NCI-H2196 treated with DMSO at 0.1 percent for 48 hours (cell line): ENCODE measurements at regions not wholly inside any gene's neighbourhood (a gene's known extent, or its start where the extent isn't known, plus 50 kb on each side); places are given as distances from the start of the nearest gene placed in this dataset.

Experiments
- DNase-seq: peaks from one replicate; lab custom pipeline; 2025; ENCODE audit not compliant: unreplicated experiment; lab: John Stamatoyannopoulos, UW

DNA sequence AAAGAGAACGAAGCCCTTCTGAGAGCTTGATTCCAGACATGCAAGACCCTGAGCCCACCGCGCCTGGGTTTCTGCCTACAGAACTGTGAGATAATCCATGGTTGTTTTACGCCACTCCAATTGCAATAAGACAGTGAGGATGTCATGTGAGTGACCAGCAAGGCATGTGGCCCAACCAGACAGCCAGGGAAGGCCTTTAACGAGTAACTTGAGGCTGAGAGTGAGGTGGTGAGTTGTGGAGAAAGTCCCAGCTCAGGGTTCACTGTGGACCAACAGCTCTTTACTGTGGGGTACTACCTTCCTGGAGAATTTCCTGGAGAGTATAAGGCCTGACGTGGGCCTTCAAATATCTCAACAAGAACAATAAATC is 153.9 kb downstream of the ETS2 start:
- no peak for DNase-seq

DNA sequence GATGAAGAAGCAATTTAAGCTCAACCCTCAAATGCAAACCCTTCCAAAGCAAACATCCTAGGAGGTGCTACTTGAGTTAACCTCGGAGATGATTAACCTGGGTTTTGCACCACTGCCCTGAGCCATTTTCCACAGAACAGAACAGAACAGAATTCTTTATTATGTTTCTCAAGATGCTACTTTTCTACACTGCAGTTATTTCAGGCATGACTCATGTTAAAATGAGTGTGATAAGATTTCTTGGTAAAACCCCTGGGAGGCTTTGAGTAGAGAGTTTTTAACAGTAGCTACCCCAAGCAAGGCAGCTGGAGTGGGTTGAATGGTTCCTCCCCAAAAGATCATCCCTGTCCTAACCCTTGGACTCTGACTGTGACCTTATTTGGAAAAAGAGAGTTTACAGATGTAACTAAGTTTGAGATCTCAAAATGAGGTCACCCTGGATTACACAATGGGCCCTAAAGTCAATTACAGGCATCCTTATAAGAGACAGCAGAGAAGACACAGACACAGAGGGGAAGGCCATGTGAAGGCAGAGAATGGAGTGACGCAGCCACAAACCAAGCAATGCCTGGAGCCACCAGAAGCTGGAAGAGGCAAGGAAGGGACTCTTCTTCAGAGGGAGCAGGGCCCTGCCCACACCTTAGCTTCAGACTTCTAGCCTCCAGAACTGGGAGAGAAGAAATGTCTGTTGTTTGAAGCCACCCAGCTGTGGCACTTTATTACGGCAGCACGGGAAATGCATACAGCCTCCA is 153.4 kb downstream of the ETS2 start:
- DNase-seq: no peak

DNA sequence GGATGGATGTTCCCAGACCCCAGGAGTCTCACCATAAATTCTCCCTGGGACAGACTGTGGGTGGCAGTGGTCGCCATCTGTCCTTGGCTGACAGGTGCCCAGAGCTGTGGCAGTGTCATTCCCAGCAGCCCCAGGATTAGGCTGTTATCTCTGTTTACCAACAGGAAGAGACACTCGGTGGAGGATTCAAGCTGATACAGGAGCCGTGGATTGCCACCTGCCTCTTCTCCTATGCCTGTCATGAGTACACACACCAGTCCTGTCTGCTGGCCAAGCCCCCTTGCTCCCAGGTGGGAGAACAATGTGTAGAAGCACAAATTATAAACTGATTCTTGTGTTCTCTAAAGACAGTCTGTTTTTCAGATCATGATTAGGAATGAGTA is 152.6 kb downstream of the ETS2 start:
- DNase-seq: no peak

- peak; percentile 37 for DNase-seq
Observed at GRCh38 chr21:38957575-38958322, 152.0 kb downstream of the ETS2 start.

GRCh38 chr21:38956856-38957571 is 151.3 kb downstream of the ETS2 start:
- DNase-seq: peak; percentile 95

DNA sequence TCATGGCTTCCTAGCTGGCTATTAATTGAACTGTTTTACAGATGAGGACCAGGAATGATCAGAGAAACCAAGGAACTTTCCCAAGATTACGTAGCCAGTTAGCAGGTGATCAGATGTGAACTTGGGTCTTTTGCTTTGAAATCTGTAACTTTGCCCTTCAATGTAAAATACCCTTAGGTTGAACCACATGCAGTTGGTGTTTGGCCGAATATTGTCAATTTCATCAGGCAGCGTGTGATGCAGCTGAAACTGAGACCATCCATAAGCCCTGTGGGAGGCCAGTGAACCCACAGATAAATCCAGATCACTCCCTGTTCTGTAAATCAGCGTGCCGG is 150.8 kb downstream of the ETS2 start:
- no peak for DNase-seq

- no peak for DNase-seq
Observed at GRCh38 chr21:38956007-38956406, 150.3 kb downstream of the ETS2 start.

DNA sequence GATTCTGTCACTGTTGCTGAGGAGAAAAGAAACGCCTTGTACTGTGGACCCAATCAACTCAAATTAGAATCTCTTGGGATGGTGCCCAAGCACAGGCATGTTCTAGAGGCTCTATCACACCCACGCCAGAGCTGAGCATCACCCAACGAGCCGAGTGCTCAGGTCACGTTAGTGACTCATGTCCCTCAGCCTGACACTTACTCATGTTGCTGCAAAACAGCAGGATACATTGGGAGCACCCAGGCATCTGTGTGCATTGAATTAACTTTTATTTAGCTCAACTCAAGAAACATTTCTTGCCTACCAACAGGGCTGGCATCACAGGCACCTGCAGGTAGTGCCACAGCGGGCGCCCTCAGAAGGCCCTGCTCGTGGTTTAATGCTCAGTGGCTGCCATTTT is 149.8 kb downstream of the ETS2 start:
- DNase-seq: no peak

DNA sequence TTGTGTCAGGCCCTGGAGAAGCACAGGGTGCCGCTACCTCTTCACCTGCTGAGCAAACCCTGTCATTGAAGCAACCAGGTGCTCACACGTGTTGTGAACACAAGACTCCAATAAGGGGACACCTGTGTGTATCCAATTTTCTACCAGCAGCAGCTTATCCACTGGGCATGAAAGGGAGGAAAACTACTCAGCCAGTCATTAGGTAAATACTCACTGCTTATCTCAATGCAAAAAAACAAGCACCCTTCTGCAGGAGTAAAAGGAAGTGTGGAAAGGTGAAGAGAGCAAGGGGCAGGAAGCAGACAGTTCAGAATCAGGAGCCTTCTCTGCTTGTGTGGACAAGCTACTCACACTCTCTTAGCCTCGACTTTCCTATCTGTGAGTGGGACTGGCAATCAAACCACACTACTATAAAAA is 148.9 kb downstream of the ETS2 start:
- DNase-seq: peak; percentile 78

GRCh38 chr21:38953516-38953915 is 147.8 kb downstream of the ETS2 start:
- no peak for DNase-seq

GRCh38 chr21:38952890-38953289 is 147.2 kb downstream of the ETS2 start:
- DNase-seq: no peak

GRCh38 chr21:38951095-38951730 is 145.5 kb downstream of the ETS2 start:
- no peak for DNase-seq

GRCh38 chr21:38950435-38951094 is 144.8 kb downstream of the ETS2 start:
- no peak for DNase-seq

DNA sequence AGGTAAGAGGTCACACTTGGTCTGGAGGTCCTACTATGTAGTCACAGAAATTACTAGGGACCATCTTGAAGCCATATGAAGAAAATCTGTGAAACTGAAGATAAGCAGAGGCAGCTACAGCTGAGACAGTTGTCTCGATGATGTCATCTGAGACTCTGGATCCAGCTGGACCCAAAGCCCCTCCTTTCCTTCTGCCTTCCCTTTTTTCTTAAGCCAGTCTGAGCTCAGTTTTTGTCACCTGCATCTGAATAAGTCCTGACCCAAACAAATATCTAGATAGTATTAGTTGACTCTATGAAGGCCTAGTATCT is 143.3 kb downstream of the ETS2 start:
- no peak for DNase-seq

- no peak for DNase-seq
Observed at GRCh38 chr21:38948377-38949069, 142.8 kb downstream of the ETS2 start.

GRCh38 chr21:38945545-38946245 is 140.0 kb downstream of the ETS2 start:
- DNase-seq: no peak

DNA sequence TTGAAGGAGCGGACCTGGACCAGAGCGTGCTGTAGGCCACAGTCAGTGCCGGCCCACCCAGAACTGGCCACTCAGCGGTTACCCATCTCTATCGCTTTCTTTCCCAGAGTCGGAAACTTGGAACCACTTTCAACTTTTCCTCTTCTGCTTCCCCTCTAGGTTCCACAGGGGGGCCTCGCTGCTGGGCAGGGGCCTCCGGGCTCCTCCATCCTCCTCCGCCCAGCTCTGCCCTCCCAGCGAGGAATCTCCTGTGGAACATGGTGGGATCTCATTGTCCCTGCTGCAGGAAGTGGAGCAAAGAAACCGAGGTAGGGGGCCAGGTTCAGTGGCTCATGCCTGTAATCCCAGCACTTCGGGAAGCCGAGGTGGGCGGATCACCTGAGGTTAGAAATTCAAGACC is 139.2 kb downstream of the ETS2 start:
- DNase-seq: no peak

DNA sequence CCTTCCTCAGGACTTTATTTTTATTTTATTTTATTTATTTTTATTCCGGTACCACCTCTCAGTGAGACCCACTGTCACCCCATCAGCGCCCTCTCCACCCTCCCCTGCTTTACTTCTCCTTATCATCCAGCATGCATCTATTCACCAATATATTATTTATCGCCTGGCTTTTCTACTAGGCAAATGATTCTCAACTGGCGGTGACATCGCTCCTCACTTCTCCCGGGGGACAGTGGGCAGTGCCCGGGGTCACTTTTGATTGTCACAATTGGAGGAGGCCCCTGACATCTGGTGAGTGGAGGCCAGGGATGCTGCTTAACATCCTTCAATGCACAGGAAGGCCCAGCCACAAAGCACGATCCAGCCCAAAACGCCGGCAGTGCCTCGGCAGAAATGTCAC is 138.7 kb downstream of the ETS2 start:
- no peak for DNase-seq

DNA sequence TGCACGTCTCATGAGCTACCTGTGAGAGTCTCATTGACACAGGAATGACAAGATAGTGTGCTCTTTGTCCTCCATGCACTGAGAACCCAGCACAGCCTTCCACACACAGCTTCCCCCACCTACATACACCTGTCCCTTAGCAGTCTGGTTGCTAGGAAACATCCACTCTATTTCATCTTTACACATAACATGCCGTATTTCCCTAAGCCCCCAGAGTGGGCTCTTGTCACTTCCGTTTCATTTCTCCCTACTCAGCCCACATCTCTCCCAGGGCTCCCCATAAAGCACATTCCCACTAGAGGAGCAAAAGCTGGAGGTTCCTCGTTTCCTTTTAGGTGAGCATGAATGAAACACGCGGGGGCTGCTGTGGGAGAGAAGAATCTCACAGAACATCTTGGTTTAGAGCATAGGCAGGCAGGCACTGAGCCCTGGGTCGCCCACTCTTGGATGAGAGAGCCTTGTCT is 137.1 kb downstream of the ETS2 start:
- no peak for DNase-seq

DNA sequence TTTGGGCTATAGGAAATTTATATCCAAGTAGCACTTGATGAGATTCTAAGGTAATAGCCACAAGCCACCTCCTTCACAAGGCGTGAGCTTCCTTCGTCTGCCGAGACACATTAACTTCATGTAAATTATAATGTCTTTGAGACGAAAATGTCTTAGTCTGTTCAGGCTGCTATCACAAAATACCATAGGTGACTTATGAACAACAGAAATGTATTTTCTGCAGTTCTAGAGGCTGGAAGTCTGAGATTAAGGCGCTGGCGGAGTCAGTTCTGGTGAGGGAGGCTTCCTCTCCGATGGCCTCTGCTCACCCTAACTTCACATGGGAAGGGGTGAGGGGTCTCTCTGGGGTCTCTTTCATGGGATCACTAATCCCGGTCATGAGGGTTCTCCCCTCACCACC is 133.0 kb downstream of the ETS2 start:
- DNase-seq: no peak
